NOMO-1 treated with dmso at 0.1 percent for 144 hours (cell line): ENCODE measurements at regions not wholly inside any gene's neighbourhood (a gene's known extent, or its start where the extent isn't known, plus 50 kb on each side); places are given as distances from the start of the nearest gene placed in this dataset.

Experiments
- DNase-seq: peaks from one replicate; lab custom pipeline; 2025; ENCODE audit not compliant: unreplicated experiment; lab: John Stamatoyannopoulos, UW

DNA sequence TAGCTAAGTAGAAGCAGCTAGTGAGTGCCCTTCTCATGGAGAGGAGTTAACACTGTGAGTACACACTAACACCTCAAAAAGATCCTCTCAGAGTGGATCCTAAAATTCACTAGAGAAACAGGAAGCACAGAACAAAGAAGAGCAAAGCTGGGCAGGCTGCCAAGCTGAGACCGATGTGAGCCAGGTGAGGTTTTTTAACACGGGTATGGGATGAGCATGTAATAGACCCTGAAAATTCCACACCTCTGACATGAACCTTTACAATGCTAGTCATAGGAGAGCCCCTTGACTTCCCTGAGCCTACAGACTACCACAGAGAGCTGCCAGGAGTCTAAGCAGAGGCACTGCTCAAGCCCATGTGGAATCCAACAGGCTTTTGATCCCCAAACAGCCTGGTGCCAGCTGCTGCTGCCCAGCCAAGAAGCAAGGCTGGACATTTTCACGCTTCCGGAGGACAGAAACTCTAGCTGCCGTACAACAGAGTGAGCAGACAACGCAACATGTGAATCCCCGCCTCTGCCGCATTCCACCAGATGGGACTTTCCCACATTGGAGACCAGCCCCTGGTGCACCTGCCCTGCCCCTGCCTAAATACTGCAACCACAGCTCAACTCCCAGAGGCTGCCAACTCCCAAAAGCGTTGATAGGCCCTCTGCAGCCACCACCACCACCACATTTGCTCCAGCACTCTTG, 280.8 kb downstream of the CDH10 start:
- no peak for DNase-seq

DNA sequence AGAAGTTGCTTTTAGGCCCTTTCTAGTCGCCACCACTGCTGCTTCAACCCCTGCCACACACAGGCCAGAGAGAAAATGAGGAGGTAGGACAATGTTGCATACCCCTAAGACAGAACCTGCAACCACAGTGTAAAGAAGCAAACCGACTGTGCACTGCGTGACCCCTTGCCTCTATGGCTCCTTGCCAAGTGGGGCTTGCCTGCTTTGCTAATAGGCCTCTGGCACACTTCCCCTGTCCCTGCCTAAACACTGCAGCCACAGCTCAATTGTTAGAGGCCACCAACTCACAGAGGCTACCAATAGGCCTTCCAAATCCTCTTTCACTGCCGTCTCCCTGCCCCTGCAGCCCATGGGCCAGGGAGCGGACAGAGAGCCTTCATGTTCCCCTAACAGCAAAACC, 280.1 kb downstream of the CDH10 start:
- no peak for DNase-seq

DNA sequence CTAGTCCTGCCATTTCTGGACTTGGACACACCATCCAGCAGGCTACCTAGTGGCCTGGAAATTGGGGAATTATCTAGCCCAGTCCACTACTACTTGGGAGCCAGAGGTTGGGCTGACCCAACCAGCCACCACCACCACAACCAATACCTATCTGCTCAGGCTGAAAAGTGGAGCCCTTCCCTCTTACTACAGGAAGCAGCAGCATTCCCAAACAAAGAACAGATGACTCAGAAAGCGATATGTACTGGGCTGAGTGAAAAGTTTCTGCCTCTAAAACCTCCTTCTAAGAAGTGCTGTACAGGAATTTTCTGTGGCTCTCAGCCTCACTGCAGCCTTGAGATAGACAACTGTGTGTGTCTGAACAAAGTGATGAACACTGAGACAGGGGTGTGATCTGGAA, 279.4 kb downstream of the CDH10 start:
- DNase-seq, result no peak

DNA sequence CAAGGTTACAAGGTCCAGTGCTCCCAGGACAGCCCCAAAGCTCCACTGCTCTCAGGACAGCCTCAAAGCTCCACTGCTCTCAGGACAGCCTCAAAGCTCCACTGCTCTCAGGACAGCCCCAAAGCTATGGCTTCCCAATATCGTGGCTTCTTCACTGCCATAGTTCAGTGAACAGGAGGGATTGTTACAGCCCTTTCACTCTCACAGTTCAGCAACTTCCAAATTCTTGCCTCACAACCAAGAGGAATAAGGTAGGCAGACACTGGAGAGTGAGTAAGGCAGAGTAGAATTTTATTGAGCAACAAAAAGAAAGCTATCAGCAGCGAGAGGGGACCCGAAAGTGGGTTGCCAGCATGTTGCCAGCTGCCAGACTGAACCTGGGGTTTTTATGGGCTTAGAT, 277.6 kb downstream of the CDH10 start:
- DNase-seq, result no peak

DNA sequence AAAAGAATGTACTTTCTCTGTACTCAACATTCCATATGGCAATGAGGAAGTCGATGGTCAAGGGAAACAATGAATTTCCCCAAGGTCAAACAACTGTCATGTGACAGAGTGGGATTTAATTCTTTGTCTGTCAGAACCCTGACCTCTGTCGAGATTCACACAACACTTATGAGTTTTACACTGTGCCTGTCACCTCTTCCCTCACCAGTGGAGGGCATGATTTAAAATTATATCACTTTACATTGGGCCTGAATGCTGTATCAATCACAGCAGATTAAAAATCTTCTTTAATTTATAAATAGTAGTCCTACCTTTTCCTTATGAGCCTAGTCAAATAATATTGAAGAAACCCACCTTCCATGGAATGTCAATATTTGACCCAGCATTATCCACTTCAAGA, 276.7 kb downstream of the CDH10 start:
- DNase-seq, result no peak

DNA sequence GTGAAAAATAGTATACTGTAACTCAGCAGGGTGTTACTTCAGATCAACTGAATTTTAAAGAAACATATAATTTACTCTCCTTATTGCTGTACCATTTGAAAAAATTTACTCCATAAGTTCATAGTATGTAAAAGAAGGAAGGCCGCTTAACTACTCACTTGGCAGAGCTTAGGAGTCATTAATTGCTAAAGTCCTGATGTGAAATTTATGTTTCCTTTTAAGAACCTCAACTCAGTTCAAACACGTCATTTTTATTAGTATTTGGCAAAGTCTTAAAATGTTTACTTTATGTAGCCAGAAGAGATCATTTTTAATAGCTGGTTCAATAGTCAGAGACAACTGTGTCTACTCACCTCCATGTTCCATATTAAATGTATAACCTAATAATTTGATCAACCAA, 268.6 kb downstream of the CDH10 start:
- DNase-seq, result no peak

DNA sequence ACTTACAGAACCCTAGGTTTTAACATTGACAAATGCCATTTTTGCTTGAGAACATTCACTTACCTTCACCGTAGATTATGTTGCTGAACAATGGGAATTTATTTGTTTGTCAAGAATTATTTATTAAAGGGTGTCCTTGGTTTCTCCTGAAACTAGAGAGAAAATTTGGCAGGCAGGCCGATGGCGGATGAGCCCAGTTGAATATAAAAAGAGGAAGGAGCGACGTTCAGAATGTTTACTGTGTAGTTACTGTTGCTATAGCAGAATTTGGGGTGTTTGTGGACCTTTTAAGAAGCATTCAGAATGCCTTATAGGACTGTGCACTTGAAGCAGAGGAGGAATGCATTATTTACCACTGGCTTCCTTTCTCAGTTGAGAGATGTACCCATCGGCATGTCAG, 268.2 kb downstream of the CDH10 start:
- DNase-seq, result no peak

DNA sequence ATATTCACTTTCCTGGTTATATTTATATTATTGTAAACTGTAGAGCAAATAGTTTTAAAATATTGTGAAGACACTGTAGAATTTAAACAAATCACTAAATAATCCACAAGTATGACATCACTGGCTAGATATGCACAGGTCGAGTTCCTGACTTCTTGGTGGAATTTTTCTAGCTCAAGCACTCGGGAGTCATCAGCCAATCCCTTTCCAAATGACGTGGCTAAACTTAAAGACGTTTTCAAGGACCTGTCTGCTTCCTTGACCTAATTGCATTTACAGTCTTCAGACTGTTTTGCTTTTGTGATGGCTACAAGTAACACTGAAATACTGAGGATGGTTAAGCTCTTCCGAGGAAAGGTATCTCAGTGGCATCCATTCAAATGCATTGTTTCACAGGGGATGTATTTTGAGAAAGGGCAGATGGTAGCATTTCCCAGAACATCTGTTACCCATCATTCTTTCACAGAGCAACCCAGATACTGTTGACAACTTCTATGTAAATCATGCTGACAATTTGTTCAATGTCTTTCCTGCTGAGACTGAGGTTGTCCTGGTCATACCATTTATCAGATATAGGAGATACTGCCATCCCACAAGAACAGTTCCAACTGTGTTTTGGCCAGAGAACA, 262.8 kb downstream of the CDH10 start:
- DNase-seq, result no peak

DNA sequence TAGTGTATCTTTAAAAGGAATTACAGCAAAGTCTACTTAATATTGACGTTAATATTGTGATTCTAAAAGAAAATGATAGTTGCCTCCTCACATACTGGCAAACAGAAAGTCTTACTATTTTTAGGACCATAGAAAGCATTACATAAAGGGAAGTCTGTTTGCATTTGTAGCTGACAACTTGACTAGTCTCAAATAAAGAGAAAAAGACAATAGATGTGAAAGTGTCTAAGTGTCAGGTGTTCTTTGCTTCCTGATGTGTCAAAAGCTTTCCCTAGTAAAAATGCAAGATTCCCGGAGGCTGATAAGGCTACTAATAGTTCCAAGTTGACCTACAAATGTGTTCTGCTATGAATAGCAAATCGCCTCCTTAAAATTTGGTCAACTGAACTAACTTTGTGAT, 259.7 kb downstream of the CDH10 start:
- no peak for DNase-seq

DNA sequence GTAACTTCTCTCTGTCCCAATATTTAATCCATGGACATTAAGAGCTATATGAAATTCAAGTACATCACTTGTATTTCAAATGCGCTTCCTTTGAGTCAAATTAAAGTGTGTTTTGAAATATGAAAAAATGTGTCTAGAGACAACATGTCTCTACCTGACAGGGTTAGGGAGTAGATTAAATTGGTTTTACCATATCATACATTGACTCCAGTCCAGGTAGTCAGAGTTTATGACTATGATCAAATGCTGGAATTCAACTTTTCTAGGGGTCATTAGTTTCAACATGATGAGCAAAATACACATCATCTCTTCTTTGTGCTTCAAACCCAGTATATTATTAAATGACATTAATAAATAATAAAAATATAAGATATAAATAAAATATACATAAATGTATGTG, 259.2 kb downstream of the CDH10 start:
- no peak for DNase-seq

DNA sequence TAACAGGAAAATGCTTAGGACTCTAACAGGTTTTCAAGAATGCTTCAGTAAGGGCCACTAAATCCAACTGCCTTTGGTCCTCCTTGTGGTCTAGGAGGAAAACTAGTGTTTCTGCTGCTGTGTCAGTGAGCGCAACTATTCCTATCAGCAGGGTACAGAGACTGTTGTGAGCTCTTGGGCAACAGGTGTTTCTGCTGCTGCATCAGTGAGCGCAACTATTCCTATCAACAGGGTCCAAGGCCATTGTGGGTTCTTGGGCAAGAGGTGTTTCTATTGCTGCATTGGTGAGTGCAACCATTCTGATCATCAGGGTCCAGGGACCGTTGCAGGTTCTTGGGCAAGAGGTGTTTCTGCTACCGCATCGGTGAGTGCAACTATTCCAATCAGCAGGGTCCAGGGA, 256.3 kb downstream of the CDH10 start:
- no peak for DNase-seq

DNA sequence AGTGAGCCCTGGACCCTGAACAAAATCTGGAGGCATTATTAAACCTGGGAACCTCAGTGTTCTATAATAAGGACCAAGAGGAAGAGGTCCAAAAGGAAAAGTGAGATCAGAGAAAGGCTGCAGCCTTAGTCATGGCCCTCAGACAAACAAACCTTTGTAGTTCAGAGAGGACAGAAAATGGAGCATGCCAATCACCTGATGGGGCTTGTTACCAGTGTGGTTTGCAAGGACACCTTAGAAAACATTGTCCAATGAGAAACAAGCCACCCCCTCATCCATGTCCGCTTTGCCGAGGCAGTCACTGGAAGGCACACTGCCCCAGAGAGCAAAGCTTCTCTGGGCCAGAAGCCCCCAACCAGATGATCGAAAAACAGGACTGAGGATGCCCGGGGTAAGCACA, 254.8 kb downstream of the CDH10 start:
- no peak for DNase-seq

DNA sequence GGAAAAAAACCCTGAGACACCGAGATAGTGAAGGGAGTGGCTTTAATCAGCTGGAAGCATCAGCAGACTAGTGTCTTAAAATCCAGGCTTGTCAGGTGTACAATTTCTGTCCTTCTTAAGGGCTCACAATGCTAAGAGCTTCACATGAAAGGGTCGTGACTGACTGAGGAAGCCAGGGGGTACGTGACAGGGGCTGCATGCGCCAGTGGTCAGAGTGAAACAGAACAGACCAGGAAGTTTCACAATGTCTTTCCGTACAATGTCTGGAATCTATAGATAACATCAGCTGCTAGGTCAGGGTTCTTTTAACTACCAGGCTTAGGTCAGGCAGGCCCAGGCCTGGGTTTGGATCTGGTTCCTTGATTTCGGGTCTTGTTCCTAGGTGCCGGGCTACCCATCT, 253.0 kb downstream of the CDH10 start:
- DNase-seq, result no peak

DNA sequence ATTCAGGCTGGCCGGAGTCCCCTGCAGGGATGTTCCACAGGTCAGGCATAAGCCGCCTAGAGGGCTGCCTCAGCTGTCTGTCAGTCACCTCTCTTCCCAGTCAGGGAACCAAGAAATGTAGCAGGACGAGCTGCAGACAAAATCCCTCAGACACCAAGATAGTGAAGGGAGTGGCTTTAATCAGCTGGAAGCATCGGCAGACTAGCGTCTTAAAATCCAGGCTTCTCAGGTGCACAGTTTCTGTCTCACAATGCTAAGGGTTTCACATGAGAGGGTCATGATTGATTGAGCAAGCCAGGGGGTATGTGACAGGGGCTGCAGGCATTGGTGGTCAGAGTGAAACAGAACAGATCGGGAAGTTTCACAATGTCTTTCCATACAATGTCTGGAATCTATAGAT, 247.2 kb downstream of the CDH10 start:
- no peak for DNase-seq

DNA sequence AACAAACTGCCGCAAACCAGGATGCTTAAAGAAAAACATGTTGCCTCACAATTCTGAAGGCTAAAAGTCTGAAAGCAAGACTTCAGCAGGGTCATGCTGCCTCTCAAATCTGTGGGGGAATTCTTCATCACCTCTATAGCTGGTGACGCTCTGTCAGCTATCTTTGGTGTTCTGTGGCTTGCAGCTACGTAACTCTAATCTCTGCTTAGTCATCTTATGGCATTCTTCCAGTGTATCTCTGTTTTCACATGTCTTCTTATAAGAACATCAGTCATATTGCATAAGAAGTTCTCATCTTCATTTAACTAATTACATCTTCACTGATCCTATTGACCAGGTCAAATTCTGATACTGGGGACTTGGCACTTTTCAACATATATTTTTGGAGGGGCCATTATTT, 243.0 kb downstream of the CDH10 start:
- no peak for DNase-seq

DNA sequence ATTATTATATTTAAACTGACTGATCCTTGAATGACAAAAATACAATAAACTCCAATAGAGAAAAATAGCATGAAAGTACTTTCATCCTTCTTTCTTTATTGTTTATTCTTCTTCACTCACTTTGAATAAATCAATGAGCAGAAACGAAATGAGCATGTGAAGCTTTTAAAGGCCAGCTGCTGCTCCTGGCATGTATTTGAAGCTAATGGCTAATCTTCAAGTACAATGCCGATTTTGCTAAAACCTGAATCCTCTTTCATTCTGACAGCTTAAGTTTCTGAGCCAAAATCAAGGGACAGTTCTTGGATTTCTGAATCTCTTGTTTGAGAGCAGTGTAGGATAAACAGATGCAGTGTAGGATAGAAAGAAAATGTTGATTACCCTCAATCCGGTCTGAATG, 237.3 kb downstream of the CDH10 start:
- no peak for DNase-seq

DNA sequence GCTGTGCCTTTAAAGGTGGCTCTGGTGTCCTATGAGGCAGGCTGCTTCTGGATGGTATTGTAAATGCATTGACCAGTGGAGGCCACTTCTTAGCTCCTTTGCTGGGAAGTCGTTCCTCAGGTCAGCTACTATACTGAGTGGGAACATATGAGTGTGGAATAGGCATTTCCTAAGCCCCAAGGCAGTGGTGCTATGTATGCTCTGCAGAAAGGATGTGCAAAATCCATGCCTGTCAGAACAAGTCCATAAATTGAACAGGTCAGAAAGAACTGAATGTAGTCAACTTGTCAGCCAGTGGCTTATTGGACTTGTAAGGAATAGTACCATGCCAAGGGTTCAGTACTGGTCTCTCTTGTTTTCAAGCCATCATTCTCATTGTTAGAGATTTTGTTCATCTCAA, 216.4 kb downstream of the CDH10 start:
- no peak for DNase-seq

DNA sequence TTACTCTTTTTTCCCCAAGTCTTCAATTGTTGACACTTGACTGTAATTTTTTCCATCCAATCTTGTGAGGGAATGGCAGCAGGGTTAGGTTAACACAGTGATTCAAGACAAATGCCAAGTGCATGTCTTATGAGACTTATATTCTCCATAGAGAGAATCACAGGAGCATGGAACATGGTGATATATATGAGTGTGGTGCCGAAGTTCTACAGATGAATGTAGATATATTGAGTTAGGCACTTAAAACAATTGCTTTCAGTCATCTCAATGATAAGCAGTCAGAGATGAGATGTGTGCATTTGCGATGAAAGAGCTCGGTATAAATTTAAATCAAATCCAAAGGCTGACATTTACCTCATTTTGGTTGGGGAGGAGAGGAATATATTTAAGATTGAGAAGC, 211.2 kb downstream of the CDH10 start:
- no peak for DNase-seq
